LNCaP clone FGC (cell line): ENCODE measurements at regions not wholly inside any gene's neighbourhood (a gene's known extent, or its start where the extent isn't known, plus 50 kb on each side); places are given as distances from the start of the nearest gene placed in this dataset.
A peak's percentile ranks its signal among the peaks of the same experiment; 100 is the strongest.

Experiments
- DNase-seq: peaks from one replicate; pipeline ENCODE4 v3.0.0-alpha.2; 2011; ENCODE audit warnings: low read depth
- H3K4me3 ChIP-seq: 2 replicates; pipeline ENCODE4 v1.5.1; 2011; ENCODE audit warnings: mild to moderate bottlenecking, low read depth, low read length, control low read depth
- CTCF ChIP-seq: IDR thresholded peaks from 2 replicates; pipeline ENCODE4 v1.5.1; 2012; ENCODE audit warnings: mild to moderate bottlenecking; ENCODE audit not compliant: control insufficient read depth, insufficient read depth; ENCODE audit errors: extremely low read depth

GRCh38 chr13:39897636-39898035 is 242.2 kb downstream of the COG6 start:
- no peak for DNase-seq
- no peak overlapping the region for H3K4me3 ChIP-seq
- no peak for TF ChIP-seq CTCF

GRCh38 chr13:39900106-39900750 is 244.8 kb downstream of the COG6 start:
- no peak for TF ChIP-seq CTCF
- no peak overlapping the region for H3K4me3 ChIP-seq
- peak; percentile 79 for DNase-seq

- TF ChIP-seq CTCF, result no peak
- no peak for DNase-seq
- H3K4me3 ChIP-seq, result no peak overlapping the region
Measured at GRCh38 chr13:39904959-39905358, 249.5 kb downstream of the COG6 start.

GRCh38 chr13:39909634-39910033 is 254.2 kb downstream of the COG6 start:
- no peak for DNase-seq
- TF ChIP-seq CTCF, result no peak
- no peak overlapping the region for H3K4me3 ChIP-seq

GRCh38 chr13:39910041-39910440 is 254.6 kb downstream of the COG6 start:
- H3K4me3 ChIP-seq, result no peak overlapping the region
- no peak for DNase-seq
- TF ChIP-seq CTCF, result no peak

GRCh38 chr13:39910833-39911232 is 255.4 kb downstream of the COG6 start:
- DNase-seq, result no peak
- TF ChIP-seq CTCF, result no peak
- H3K4me3 ChIP-seq, result no peak overlapping the region

- H3K4me3 ChIP-seq, result no peak overlapping the region
- TF ChIP-seq CTCF, result no peak
- DNase-seq, result no peak
Measured at GRCh38 chr13:39913339-39913738, 257.9 kb downstream of the COG6 start.
